ENCODE measurements at regions not wholly inside any gene's neighbourhood (a gene's known extent, or its start where the extent isn't known, plus 50 kb on each side); places are given as distances from the start of the nearest gene placed in this dataset.
"Not testable (repeated sequence)": the region's sequence is repeated elsewhere in the genome, so short reads cannot be mapped to it uniquely, and the experiment has no call there.

- TF ChIP-seq SP1 (IDR thresholded peaks at IDR 0.05), result not testable (repeated sequence)
- TF ChIP-seq, protein P1, sequence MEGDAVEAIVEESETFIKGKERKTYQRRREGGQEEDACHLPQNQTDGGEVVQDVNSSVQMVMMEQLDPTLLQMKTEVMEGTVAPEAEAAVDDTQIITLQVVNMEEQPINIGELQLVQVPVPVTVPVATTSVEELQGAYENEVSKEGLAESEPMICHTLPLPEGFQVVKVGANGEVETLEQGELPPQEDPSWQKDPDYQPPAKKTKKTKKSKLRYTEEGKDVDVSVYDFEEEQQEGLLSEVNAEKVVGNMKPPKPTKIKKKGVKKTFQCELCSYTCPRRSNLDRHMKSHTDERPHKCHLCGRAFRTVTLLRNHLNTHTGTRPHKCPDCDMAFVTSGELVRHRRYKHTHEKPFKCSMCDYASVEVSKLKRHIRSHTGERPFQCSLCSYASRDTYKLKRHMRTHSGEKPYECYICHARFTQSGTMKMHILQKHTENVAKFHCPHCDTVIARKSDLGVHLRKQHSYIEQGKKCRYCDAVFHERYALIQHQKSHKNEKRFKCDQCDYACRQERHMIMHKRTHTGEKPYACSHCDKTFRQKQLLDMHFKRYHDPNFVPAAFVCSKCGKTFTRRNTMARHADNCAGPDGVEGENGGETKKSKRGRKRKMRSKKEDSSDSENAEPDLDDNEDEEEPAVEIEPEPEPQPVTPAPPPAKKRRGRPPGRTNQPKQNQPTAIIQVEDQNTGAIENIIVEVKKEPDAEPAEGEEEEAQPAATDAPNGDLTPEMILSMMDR (IDR thresholded peaks at IDR 0.05; ENCODE audit: low read depth, low read length, missing input control), result not testable (repeated sequence)
These were observed 259.3 kb downstream of the NPIPA7 start for GRCh38 chr16:16638231-16638630.

All from liver (tissue), 3 donors.